ENCODE measurements at regions not wholly inside any gene's neighbourhood (a gene's known extent, or its start where the extent isn't known, plus 50 kb on each side); places are given as distances from the start of the nearest gene placed in this dataset.
A peak's percentile ranks its signal among the peaks of the same experiment; 100 is the strongest.

DNA sequence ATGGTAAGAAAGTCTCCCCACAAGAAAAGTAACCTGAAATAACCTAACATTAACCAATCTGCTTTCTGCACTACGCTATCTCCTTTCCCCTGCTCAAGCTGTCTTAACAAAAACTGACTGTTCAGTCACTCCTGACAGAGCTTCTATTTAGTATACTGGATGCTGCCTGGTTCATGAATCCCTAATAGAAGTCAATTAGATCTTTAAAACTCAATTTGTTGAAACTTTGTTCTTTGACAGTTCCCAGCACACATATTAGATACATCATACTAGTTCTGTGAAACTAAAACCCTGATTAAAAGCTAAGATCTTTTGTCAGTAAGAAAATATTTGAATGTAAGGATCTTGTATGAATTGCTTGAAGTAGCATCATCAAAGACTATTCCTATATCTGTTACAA lies 287.4 kb downstream of the RBM43 start:
- TF ChIP-seq, protein P1, sequence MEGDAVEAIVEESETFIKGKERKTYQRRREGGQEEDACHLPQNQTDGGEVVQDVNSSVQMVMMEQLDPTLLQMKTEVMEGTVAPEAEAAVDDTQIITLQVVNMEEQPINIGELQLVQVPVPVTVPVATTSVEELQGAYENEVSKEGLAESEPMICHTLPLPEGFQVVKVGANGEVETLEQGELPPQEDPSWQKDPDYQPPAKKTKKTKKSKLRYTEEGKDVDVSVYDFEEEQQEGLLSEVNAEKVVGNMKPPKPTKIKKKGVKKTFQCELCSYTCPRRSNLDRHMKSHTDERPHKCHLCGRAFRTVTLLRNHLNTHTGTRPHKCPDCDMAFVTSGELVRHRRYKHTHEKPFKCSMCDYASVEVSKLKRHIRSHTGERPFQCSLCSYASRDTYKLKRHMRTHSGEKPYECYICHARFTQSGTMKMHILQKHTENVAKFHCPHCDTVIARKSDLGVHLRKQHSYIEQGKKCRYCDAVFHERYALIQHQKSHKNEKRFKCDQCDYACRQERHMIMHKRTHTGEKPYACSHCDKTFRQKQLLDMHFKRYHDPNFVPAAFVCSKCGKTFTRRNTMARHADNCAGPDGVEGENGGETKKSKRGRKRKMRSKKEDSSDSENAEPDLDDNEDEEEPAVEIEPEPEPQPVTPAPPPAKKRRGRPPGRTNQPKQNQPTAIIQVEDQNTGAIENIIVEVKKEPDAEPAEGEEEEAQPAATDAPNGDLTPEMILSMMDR (IDR thresholded peaks at IDR 0.05) = no peak
- no peak for ATAC-seq
- H3K4me1 ChIP-seq = no peaks in the 10 kb centered on the region
- no peaks in the 10 kb centered on the region for H3K27me3 ChIP-seq
- intact Hi-C loops (cut with DNase I) = no loop called here
- no peak overlapping the region for H3K4me3 ChIP-seq
- no peak for DNase-seq
- FAIRE-seq = no peak
- no peaks in the 10 kb centered on the region for H3K9me3 ChIP-seq
- H3K36me3 ChIP-seq = no peaks in the 10 kb centered on the region
- 65 to 81% methylated on average over 1 of the region's 1 CpG for WGBS, 2 donors
- H3K27ac ChIP-seq = no peak overlapping the region

DNA sequence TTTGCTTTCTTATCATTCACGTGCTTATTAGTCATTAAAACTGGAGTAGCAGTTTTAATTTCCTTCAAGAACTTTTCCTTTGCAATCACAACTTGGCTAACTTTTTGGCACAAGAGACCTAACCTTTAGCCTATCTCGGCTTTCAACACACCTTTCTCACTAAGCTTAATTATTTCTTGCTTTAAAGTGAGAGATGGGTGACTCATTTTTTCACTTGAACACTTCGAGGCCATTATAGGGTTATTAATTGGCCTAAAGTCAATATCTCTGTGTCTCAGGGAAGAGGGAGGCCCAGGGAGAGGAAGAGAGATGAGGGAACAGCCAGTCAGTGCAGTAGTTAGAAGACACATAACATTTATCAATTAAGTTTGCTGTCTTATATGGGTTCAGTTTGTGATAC lies 289.8 kb downstream of the RBM43 start:
- H3K9me3 ChIP-seq = no peaks in the 10 kb centered on the region
- ATAC-seq = peak in 2 of 4 donors; percentile 44 to 45
- 36 to 39% methylated on average over 3 of the region's 3 CpGs for WGBS, 2 donors
- no peaks in the 10 kb centered on the region for H3K36me3 ChIP-seq
- H3K4me3 ChIP-seq = no peak overlapping the region
- intact Hi-C loops (cut with DNase I) = no loop called here
- H3K4me1 ChIP-seq = no peaks in the 10 kb centered on the region
- H3K27me3 ChIP-seq = no peaks in the 10 kb centered on the region
- TF ChIP-seq, protein P1 (IDR thresholded peaks at IDR 0.05) = no peak
- no peak for FAIRE-seq
- H3K27ac ChIP-seq = no peak overlapping the region
- no peak for DNase-seq

DNA sequence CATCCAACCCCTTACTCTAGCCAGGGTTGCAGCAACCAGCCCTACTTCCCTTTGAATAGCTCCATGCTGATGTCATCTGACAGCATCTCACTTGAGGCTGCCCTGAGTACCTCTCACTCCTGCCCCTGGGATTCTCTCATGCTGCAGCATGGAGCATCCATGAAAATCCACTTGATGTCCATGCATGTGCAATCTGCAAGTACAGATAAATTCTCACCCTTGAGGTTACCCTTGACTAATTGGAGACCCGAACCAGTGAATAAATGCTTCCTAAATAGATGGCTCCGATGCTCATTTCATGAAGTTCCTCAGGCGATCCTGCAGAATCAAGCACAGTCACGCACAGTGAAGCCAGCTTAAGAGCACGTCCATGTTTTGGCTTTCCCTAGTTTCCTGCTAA lies 298.3 kb downstream of the RBM43 start:
- Histone ChIP-seq H3K4me1 (no peaks in the 10 kb centered on the region), H3K27ac (no peak overlapping the region), H3K9me3 (no peaks in the 10 kb centered on the region), H3K4me3 (no peak overlapping the region), H3K36me3 (no peaks in the 10 kb centered on the region), H3K27me3 (no peaks in the 10 kb centered on the region)
- TF ChIP-seq, protein P1 (IDR thresholded peaks at IDR 0.05) = no peak
- no peak for ATAC-seq
- intact Hi-C loops (cut with DNase I) = no loop called here
- 56 to 68% methylated on average over 5 of the region's 5 CpGs for WGBS, 2 donors
- no peak for DNase-seq
- no peak for FAIRE-seq

DNA sequence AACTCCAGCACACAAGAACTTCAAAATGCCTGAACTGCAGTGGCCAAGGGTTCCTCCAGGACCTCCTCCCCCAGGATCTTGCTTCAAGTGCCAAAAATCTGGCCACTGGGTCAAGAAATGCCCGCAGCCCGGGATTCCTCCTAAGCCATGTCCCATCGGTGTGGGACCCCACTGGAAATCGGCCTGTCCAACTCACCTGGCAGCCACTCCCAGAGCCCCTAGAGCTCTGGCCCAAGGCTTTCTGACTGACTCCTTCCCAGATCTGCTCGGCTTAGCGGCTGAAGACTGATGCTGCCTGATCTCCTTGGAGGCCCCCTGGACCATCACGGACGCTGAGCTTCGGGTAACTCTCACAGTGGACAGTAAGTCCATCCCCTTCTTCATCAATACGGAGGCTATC lies 306.4 kb downstream of the RBM43 start:
- no peak for FAIRE-seq
- Histone ChIP-seq H3K4me1 (no peaks in the 10 kb centered on the region), H3K4me3 (no peak overlapping the region), H3K27me3 (no peaks in the 10 kb centered on the region), H3K9me3 (no peaks in the 10 kb centered on the region), H3K27ac (no peak overlapping the region), H3K36me3 (no peaks in the 10 kb centered on the region)
- intact Hi-C loops (cut with DNase I) = no loop called here
- WGBS, 2 donors = 67 to 72% methylated on average over 10 of the region's 10 CpGs
- no peak for ATAC-seq
- TF ChIP-seq, protein P1 (IDR thresholded peaks at IDR 0.05) = no peak
- DNase-seq = no peak

DNA sequence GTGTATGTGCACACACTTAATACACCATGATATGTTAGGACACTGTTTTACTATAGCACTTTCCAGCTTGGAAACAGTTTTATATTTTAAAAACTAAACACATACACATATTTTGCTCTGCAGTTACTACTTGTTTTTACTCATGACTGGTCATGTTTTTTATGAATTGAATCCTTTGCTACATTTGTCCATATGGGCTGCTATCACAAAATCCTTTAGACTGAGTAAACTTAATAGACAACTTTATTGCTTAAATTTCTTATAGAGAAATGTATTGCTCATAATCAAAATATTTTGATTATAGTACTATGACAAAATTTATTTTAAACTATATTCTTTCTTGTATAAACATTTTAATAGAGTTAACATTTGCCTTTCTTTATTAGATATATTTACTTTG lies 314.8 kb downstream of the RBM43 start:
- Histone ChIP-seq H3K27ac (no peak overlapping the region), H3K4me1 (no peaks in the 10 kb centered on the region), H3K36me3 (no peaks in the 10 kb centered on the region), H3K9me3 (no peaks in the 10 kb centered on the region), H3K4me3 (no peak overlapping the region), H3K27me3 (no peaks in the 10 kb centered on the region)
- TF ChIP-seq, protein P1 (IDR thresholded peaks at IDR 0.05) = no peak
- intact Hi-C loops (cut with DNase I) = no loop called here
- DNase-seq (no peak), FAIRE-seq (no peak), ATAC-seq (no peak)
